ENCODE measurements at regions not wholly inside any gene's neighbourhood (a gene's known extent, or its start where the extent isn't known, plus 50 kb on each side); places are given as distances from the start of the nearest gene placed in this dataset.

- Mint-ChIP-seq H3K4me1 (ENCODE audit: unreplicated experiment) (no peaks in the 10 kb centered on the region), H3K4me3 (ENCODE audit: unreplicated experiment) (no peak overlapping the region), H3K27me3 (ENCODE audit: unreplicated experiment) (peaks cover 13% of the 10 kb centered on the region), H3K9me3 (ENCODE audit: unreplicated experiment) (peaks cover 16% of the 10 kb centered on the region), H3K27ac (ENCODE audit: unreplicated experiment) (no peak overlapping the region), H3K36me3 (ENCODE audit: unreplicated experiment) (no peaks in the 10 kb centered on the region)
- no peak for TF ChIP-seq CTCF (IDR thresholded peaks at IDR 0.05)
- DNase-seq (ENCODE audit: extremely low spot score, unreplicated experiment): no peak
Observed at GRCh38 chr5:136905571-136905970, 540.2 kb upstream of the TRPC7 start.

GRCh38 chr5:136894070-136894469, 528.7 kb upstream of the TRPC7 start:
- Mint-ChIP-seq H3K4me3 (ENCODE audit: unreplicated experiment) (no peak overlapping the region), H3K27me3 (ENCODE audit: unreplicated experiment) (peaks cover 26% of the 10 kb centered on the region), H3K27ac (ENCODE audit: unreplicated experiment) (no peak overlapping the region), H3K9me3 (ENCODE audit: unreplicated experiment) (peaks cover 5% of the 10 kb centered on the region), H3K36me3 (ENCODE audit: unreplicated experiment) (no peaks in the 10 kb centered on the region), H3K4me1 (ENCODE audit: unreplicated experiment) (no peaks in the 10 kb centered on the region)
- no peak for TF ChIP-seq CTCF (IDR thresholded peaks at IDR 0.05)
- no peak for DNase-seq (ENCODE audit: extremely low spot score, unreplicated experiment)

- no peaks in the 10 kb centered on the region for H3K9me3 Mint-ChIP-seq (ENCODE audit: unreplicated experiment)
- H3K4me1 Mint-ChIP-seq (ENCODE audit: unreplicated experiment): no peaks in the 10 kb centered on the region
- no peak for DNase-seq (ENCODE audit: extremely low spot score, unreplicated experiment)
- H3K4me3 Mint-ChIP-seq (ENCODE audit: unreplicated experiment): no peak overlapping the region
- H3K27ac Mint-ChIP-seq (ENCODE audit: unreplicated experiment): no peak overlapping the region
- no peaks in the 10 kb centered on the region for H3K36me3 Mint-ChIP-seq (ENCODE audit: unreplicated experiment)
- TF ChIP-seq CTCF (IDR thresholded peaks at IDR 0.05): no peak
- peaks cover 36% of the 10 kb centered on the region for H3K27me3 Mint-ChIP-seq (ENCODE audit: unreplicated experiment)
Observed at GRCh38 chr5:136892000-136892399, 526.7 kb upstream of the TRPC7 start.

GRCh38 chr5:136891175-136891972, 526.0 kb upstream of the TRPC7 start:
- H3K27me3 Mint-ChIP-seq (ENCODE audit: unreplicated experiment): peaks cover 37% of the 10 kb centered on the region
- H3K27ac Mint-ChIP-seq (ENCODE audit: unreplicated experiment): no peak overlapping the region
- H3K36me3 Mint-ChIP-seq (ENCODE audit: unreplicated experiment): no peaks in the 10 kb centered on the region
- DNase-seq (ENCODE audit: extremely low spot score, unreplicated experiment): no peak
- H3K9me3 Mint-ChIP-seq (ENCODE audit: unreplicated experiment): no peaks in the 10 kb centered on the region
- no peaks in the 10 kb centered on the region for H3K4me1 Mint-ChIP-seq (ENCODE audit: unreplicated experiment)
- no peak for TF ChIP-seq CTCF (IDR thresholded peaks at IDR 0.05)
- H3K4me3 Mint-ChIP-seq (ENCODE audit: unreplicated experiment): no peak overlapping the region

- Mint-ChIP-seq H3K27ac (ENCODE audit: unreplicated experiment) (no peak overlapping the region), H3K9me3 (ENCODE audit: unreplicated experiment) (no peaks in the 10 kb centered on the region), H3K4me3 (ENCODE audit: unreplicated experiment) (no peak overlapping the region), H3K36me3 (ENCODE audit: unreplicated experiment) (no peaks in the 10 kb centered on the region), H3K4me1 (ENCODE audit: unreplicated experiment) (no peaks in the 10 kb centered on the region), H3K27me3 (ENCODE audit: unreplicated experiment) (peaks cover 39% of the 10 kb centered on the region)
- no peak for DNase-seq (ENCODE audit: extremely low spot score, unreplicated experiment)
- no peak for TF ChIP-seq CTCF (IDR thresholded peaks at IDR 0.05)
Observed at GRCh38 chr5:136890431-136891148, 525.2 kb upstream of the TRPC7 start.

All from osteocyte (in vitro differentiated cells).